Neural crest cell (in vitro differentiated cells): ENCODE measurements at regions not wholly inside any gene's neighbourhood (a gene's known extent, or its start where the extent isn't known, plus 50 kb on each side); places are given as distances from the start of the nearest gene placed in this dataset.

Source experiments
- DNase-seq: peaks from one replicate; pipeline ENCODE4 v3.0.0; 2021; ENCODE audit warnings: low read depth, mixed read lengths, low spot score
- H3K27ac Mint-ChIP-seq: one replicate; pipeline ENCODE4 v1.8.0; 2021; ENCODE audit warnings: mild to moderate bottlenecking, mixed read lengths; ENCODE audit not compliant: unreplicated experiment
- H3K27me3 Mint-ChIP-seq: 2 replicates; pipeline ENCODE4 v1.8.0; 2021; ENCODE audit warnings: low read depth, mild to moderate bottlenecking, mixed read lengths
- H3K36me3 Mint-ChIP-seq: 2 replicates; pipeline ENCODE4 v1.8.0; 2021; ENCODE audit warnings: low read depth, mild to moderate bottlenecking, mixed read lengths
- H3K4me1 Mint-ChIP-seq: 2 replicates; pipeline ENCODE4 v1.8.0; 2021; ENCODE audit warnings: mixed read lengths
- H3K4me3 Mint-ChIP-seq: one replicate; pipeline ENCODE4 v1.8.0; 2021; ENCODE audit warnings: mild to moderate bottlenecking, mixed read lengths
- H3K9me3 Mint-ChIP-seq: 2 replicates; pipeline ENCODE4 v1.8.0; 2021; ENCODE audit warnings: mixed read lengths
- CTCF ChIP-seq: fragments of 200-600 bp; sonication (generic); conservative IDR thresholded peaks from 2 replicates; pipeline ENCODE4 v1.5.0; 2021; ENCODE audit warnings: antibody characterized with exemption, mild to moderate bottlenecking

- Mint-ChIP-seq H3K36me3 (no peaks in the 10 kb centered on the region), H3K9me3 (no peaks in the 10 kb centered on the region), H3K27me3 (peaks cover under 1% of the 10 kb centered on the region), H3K27ac (no peak overlapping the region), H3K4me1 (no peaks in the 10 kb centered on the region), H3K4me3 (no peak overlapping the region)
- TF ChIP-seq CTCF: no peak
- DNase-seq: no peak
Observed at GRCh38 chr6:92132457-92132856, 1286.9 kb downstream of the EPHA7 start.

GRCh38 chr6:92130944-92131343 lies 1288.4 kb downstream of the EPHA7 start:
- Mint-ChIP-seq H3K36me3 (no peaks in the 10 kb centered on the region), H3K4me1 (peaks cover 2% of the 10 kb centered on the region), H3K4me3 (no peak overlapping the region), H3K27ac (no peak overlapping the region), H3K9me3 (no peaks in the 10 kb centered on the region), H3K27me3 (peaks cover 2% of the 10 kb centered on the region)
- TF ChIP-seq CTCF: no peak
- no peak for DNase-seq

GRCh38 chr6:92126983-92127382 lies 1292.4 kb downstream of the EPHA7 start:
- Mint-ChIP-seq H3K27me3 (peaks cover 2% of the 10 kb centered on the region), H3K27ac (no peak overlapping the region), H3K4me1 (peaks cover 13% of the 10 kb centered on the region), H3K9me3 (no peaks in the 10 kb centered on the region), H3K4me3 (no peak overlapping the region), H3K36me3 (no peaks in the 10 kb centered on the region)
- no peak for TF ChIP-seq CTCF
- no peak for DNase-seq

GRCh38 chr6:92126088-92126487 lies 1293.3 kb downstream of the EPHA7 start:
- no peaks in the 10 kb centered on the region for H3K36me3 Mint-ChIP-seq
- no peaks in the 10 kb centered on the region for H3K9me3 Mint-ChIP-seq
- H3K4me1 Mint-ChIP-seq: peaks cover 13% of the 10 kb centered on the region

GRCh38 chr6:92125681-92126080 lies 1293.7 kb downstream of the EPHA7 start:
- no peak for DNase-seq
- H3K27ac Mint-ChIP-seq: no peak overlapping the region
- H3K4me1 Mint-ChIP-seq: peaks cover 13% of the 10 kb centered on the region
- no peak for TF ChIP-seq CTCF
- no peak overlapping the region for H3K4me3 Mint-ChIP-seq
- no peaks in the 10 kb centered on the region for H3K36me3 Mint-ChIP-seq
- no peaks in the 10 kb centered on the region for H3K9me3 Mint-ChIP-seq
- peaks cover 2% of the 10 kb centered on the region for H3K27me3 Mint-ChIP-seq

More at GRCh38 chr6:92126088-92126487, 1293.3 kb downstream of the EPHA7 start:
- no peak for DNase-seq
- no peak for TF ChIP-seq CTCF
- H3K27ac Mint-ChIP-seq: no peak overlapping the region
- peaks cover 2% of the 10 kb centered on the region for H3K27me3 Mint-ChIP-seq
- no peak overlapping the region for H3K4me3 Mint-ChIP-seq

- no peak for DNase-seq
- Mint-ChIP-seq H3K27ac (peak overlapping the region; percentile 25), H3K4me3 (no peak overlapping the region), H3K4me1 (peaks cover 13% of the 10 kb centered on the region), H3K27me3 (peaks cover 2% of the 10 kb centered on the region), H3K36me3 (no peaks in the 10 kb centered on the region), H3K9me3 (no peaks in the 10 kb centered on the region)
- TF ChIP-seq CTCF: no peak
Observed at GRCh38 chr6:92124200-92124651, 1295.1 kb downstream of the EPHA7 start.
